KMS-11 (cell line): ENCODE measurements at regions not wholly inside any gene's neighbourhood (a gene's known extent, or its start where the extent isn't known, plus 50 kb on each side); places are given as distances from the start of the nearest gene placed in this dataset.

Experiments
- H2AFZ ChIP-seq: fragments of 200-600 bp; sonication (generic); 2 replicates; pipeline ENCODE4 v1.6.1; 2016; ENCODE audit warnings: antibody characterized with exemption, mixed run types, low read depth
- H3K27ac ChIP-seq: fragments of 200-600 bp; sonication (generic); 2 replicates; pipeline ENCODE4 v1.6.1; 2016; ENCODE audit warnings: mild to moderate bottlenecking, mixed run types
- H3K27me3 ChIP-seq: fragments of 200-600 bp; sonication (generic); 2 replicates; pipeline ENCODE4 v1.6.1; 2017; ENCODE audit warnings: mild to moderate bottlenecking, low read depth, mixed run types, moderate library complexity; ENCODE audit not compliant: insufficient read depth
- H3K36me3 ChIP-seq: fragments of 200-600 bp; sonication (generic); 2 replicates; pipeline ENCODE4 v1.6.1; 2017; ENCODE audit warnings: mild to moderate bottlenecking, mixed run types; ENCODE audit not compliant: insufficient read depth
- H3K4me1 ChIP-seq: fragments of 200-600 bp; sonication (generic); 2 replicates; pipeline ENCODE4 v1.6.1; 2016; ENCODE audit warnings: mild to moderate bottlenecking, low read depth, mixed run types; ENCODE audit not compliant: poor library complexity, severe bottlenecking
- H3K4me2 ChIP-seq: fragments of 200-600 bp; sonication (generic); 2 replicates; pipeline ENCODE4 v1.7.0; 2016; ENCODE audit warnings: mild to moderate bottlenecking, mixed run types
- H3K4me3 ChIP-seq: fragments of 200-600 bp; sonication (generic); IDR thresholded peaks from 2 replicates; pipeline ENCODE4 v1.6.1; 2017; ENCODE audit warnings: low read depth, low read length, mixed read lengths; ENCODE audit not compliant: insufficient read depth
- H3K79me2 ChIP-seq: fragments of 200-600 bp; sonication (generic); 2 replicates; pipeline ENCODE4 v1.6.1; 2016; ENCODE audit warnings: low read depth, mixed run types; ENCODE audit not compliant: insufficient read depth
- H3K9ac ChIP-seq: fragments of 200-600 bp; sonication (generic); 2 replicates; pipeline ENCODE4 v1.6.1; 2016; ENCODE audit warnings: mild to moderate bottlenecking, mixed run types
- H4K20me1 ChIP-seq: fragments of 200-600 bp; sonication (generic); 2 replicates; pipeline ENCODE4 v1.6.1; 2016; ENCODE audit warnings: mild to moderate bottlenecking, mixed run types; ENCODE audit not compliant: insufficient read depth
- CTCF ChIP-seq: fragments of 200-600 bp; sonication (generic); conservative IDR thresholded peaks from 2 replicates; pipeline ENCODE4 v1.6.1; 2017; ENCODE audit warnings: low read depth, mild to moderate bottlenecking, antibody characterized with exemption, low read length, moderate library complexity, mixed read lengths

GRCh38 chr14:58801086-58801485 lies 163.3 kb downstream of the DACT1 start:
- Histone ChIP-seq H3K27me3 (no peaks in the 10 kb centered on the region), H3K9ac (no peak overlapping the region), H4K20me1 (no peaks in the 10 kb centered on the region), H3K4me1 (peaks cover 32% of the 10 kb centered on the region), H3K36me3 (no peaks in the 10 kb centered on the region), H3K4me3 (no peak overlapping the region), H3K4me2 (no peak overlapping the region), H3K27ac (no peak overlapping the region), H3K79me2 (no peaks in the 10 kb centered on the region), H2AFZ (no peak overlapping the region)
- TF ChIP-seq CTCF: no peak

DNA sequence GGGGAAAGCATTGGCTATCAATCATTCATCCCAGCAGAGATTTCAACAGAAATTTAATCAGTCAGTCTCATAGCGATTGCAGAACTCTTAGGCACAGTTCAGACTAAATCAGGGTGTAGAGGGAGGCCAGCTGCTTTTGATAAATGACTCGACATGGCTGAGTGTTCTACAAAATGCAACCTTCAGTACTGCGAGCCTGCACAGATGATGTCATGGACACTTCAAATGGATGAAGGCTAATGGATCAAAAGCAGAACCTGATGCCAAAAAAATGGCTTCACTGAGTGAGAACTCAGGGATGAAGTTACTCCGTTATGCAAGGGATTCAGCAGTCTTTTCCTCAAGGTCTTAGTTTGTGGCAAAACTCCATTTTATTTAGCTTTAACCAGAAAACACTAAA lies 167.3 kb downstream of the DACT1 start:
- no peaks in the 10 kb centered on the region for H3K27me3 ChIP-seq
- H2AFZ ChIP-seq: no peak overlapping the region
- H4K20me1 ChIP-seq: no peaks in the 10 kb centered on the region
- H3K79me2 ChIP-seq: no peaks in the 10 kb centered on the region
- no peaks in the 10 kb centered on the region for H3K4me1 ChIP-seq
- no peak overlapping the region for H3K27ac ChIP-seq
- no peaks in the 10 kb centered on the region for H3K36me3 ChIP-seq
- H3K4me3 ChIP-seq: no peak overlapping the region
- no peak for TF ChIP-seq CTCF
- H3K9ac ChIP-seq: no peak overlapping the region
- H3K4me2 ChIP-seq: no peak overlapping the region

DNA sequence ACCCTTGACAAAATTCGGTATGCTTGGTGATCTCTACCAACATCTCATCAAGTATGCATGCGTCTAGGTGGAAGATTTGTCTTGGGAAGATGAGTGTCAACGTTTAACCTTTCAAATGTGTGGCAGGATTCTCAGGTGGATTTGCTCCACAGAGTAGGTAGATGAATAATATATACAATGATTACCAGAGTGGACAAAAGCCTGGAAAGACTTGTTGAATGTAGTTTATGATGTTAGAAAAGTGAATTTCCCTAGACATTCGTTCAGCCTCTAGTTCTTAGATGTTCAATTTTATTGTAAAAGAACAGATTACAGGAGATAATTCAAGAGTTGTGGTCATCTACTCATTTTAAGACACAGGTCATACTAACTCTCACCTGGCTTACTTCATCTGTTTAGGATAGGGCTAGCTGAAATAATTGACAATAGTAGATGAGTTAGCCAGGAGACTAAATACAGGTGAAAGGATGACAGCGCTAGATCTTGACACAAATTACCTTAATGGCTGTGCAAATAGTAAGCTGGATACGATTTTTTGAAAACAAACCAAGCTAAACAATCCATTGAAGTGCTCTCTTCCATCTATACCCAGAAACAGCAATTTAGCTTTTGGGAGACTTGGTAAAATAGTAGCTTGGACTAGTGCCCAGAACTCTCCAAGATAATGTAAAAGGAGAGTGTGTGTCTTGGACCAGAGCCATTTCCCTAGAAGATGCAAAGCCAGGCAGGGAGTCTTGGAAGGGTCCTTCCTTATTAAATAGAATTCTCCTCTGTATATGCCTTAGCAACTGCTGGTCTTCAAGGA lies 168.0 kb downstream of the DACT1 start:
- no peak overlapping the region for H3K9ac ChIP-seq
- no peaks in the 10 kb centered on the region for H3K79me2 ChIP-seq
- TF ChIP-seq CTCF: no peak
- no peak overlapping the region for H3K4me2 ChIP-seq
- no peaks in the 10 kb centered on the region for H3K36me3 ChIP-seq
- H3K4me3 ChIP-seq: no peak overlapping the region
- H3K27ac ChIP-seq: no peak overlapping the region
- no peak overlapping the region for H2AFZ ChIP-seq
- H4K20me1 ChIP-seq: no peaks in the 10 kb centered on the region
- no peaks in the 10 kb centered on the region for H3K27me3 ChIP-seq
- no peaks in the 10 kb centered on the region for H3K4me1 ChIP-seq

- H3K4me1 ChIP-seq: no peaks in the 10 kb centered on the region
- H3K4me2 ChIP-seq: no peak overlapping the region
- H3K9ac ChIP-seq: no peak overlapping the region
- no peaks in the 10 kb centered on the region for H4K20me1 ChIP-seq
- no peak overlapping the region for H3K4me3 ChIP-seq
- H3K36me3 ChIP-seq: no peaks in the 10 kb centered on the region
- H3K79me2 ChIP-seq: no peaks in the 10 kb centered on the region
- no peak overlapping the region for H2AFZ ChIP-seq
- H3K27me3 ChIP-seq: no peaks in the 10 kb centered on the region
- no peak for TF ChIP-seq CTCF
- no peak overlapping the region for H3K27ac ChIP-seq
These were observed 169.4 kb downstream of the DACT1 start for GRCh38 chr14:58807191-58807590.
